IMR-90 (cell line): ENCODE measurements at regions not wholly inside any gene's neighbourhood (a gene's known extent, or its start where the extent isn't known, plus 50 kb on each side); places are given as distances from the start of the nearest gene placed in this dataset.
"Not testable (repeated sequence)": the region's sequence is repeated elsewhere in the genome, so short reads cannot be mapped to it uniquely, and the experiment has no call there.

Source experiments
- ATAC-seq: fragments of 200-7000 bp; cut with Tn5 transposase; 2 replicates; pipeline ENCODE4 v1.9.1; 2020; ENCODE audit warnings: low read depth, mild to moderate bottlenecking, moderate library complexity
- BruUV-seq: library from RNA; stranded (reverse); fragments of 400-500 nt; replicated peaks from 2 replicates; lab custom pipeline; 2021; lab: Mats Ljungman, UMichigan
- CTCF ChIA-PET: fragments of 300-600 bp; formaldehyde crosslinking; extraction: SDS; loops from one replicate; lab custom pipeline; 2021; ENCODE audit warnings: antibody characterized with exemption; lab: Yijun Ruan, JAX
- POLR2A ChIA-PET: fragments of 300-600 bp; sonication (Branson Sonifier 250); formaldehyde crosslinking; loops from one replicate; lab custom pipeline; 2022; ENCODE audit warnings: antibody characterized with exemption; ENCODE audit not compliant: unreplicated experiment; lab: Charles Lee
- DNase-seq: peaks from one replicate; pipeline ENCODE4 v3.0.0; 2013
- H2AFZ ChIP-seq: replicated peaks from 2 replicates; pipeline ENCODE3; 2013; ENCODE audit warnings: low read length, mild to moderate bottlenecking; ENCODE audit not compliant: poor library complexity
- H2AK5ac ChIP-seq: 2 replicates; pipeline ENCODE4 v1.6.1; 2013; ENCODE audit warnings: low read depth, low read length, inconsistent platforms
- H2AK9ac ChIP-seq: replicated peaks from 2 replicates; pipeline ENCODE3; 2013; ENCODE audit warnings: mild to moderate bottlenecking, low read depth, low read length, moderate library complexity; ENCODE audit not compliant: poor library complexity
- H2BK120ac ChIP-seq: 2 replicates; pipeline ENCODE4 v1.6.1; 2013; ENCODE audit warnings: low read depth, low read length, inconsistent platforms
- H2BK15ac ChIP-seq: 3 replicates; pipeline ENCODE4 v1.6.1; 2013; ENCODE audit warnings: low read depth, low read length, inconsistent platforms
- H2BK20ac ChIP-seq: 2 replicates; pipeline ENCODE4 v1.6.1; 2013; ENCODE audit warnings: low read depth, mild to moderate bottlenecking, inconsistent platforms, low read length, moderate library complexity
- H2BK5ac ChIP-seq: 2 replicates; pipeline ENCODE4 v1.6.1; 2013; ENCODE audit warnings: mild to moderate bottlenecking, low read depth, low read length, inconsistent platforms; ENCODE audit not compliant: poor library complexity, severe bottlenecking
- H3K14ac ChIP-seq: replicated peaks from 2 replicates; pipeline ENCODE4 v1.6.1; 2013; ENCODE audit warnings: low read depth, low read length, inconsistent platforms
- H3K18ac ChIP-seq: 2 replicates; pipeline ENCODE4 v1.6.1; 2013; ENCODE audit warnings: low read depth, low read length, control low read depth
- H3K23ac ChIP-seq: 2 replicates; pipeline ENCODE4 v1.6.1; 2013; ENCODE audit warnings: low read depth, low read length, inconsistent platforms
- H3K27ac ChIP-seq: 2 replicates; pipeline ENCODE4 v1.5.1; 2013; ENCODE audit warnings: mild to moderate bottlenecking, control low read depth, low read length; ENCODE audit not compliant: insufficient read depth
- H3K27me3 ChIP-seq: 2 replicates; pipeline ENCODE4 v1.6.1; 2013; ENCODE audit warnings: low read length; ENCODE audit not compliant: control insufficient read depth, insufficient read depth
- H3K36me3 ChIP-seq: 2 replicates; pipeline ENCODE4 v1.6.1; 2013; ENCODE audit warnings: low read length, mixed read lengths; ENCODE audit not compliant: control insufficient read depth, insufficient read depth
- H3K4ac ChIP-seq: 2 replicates; pipeline ENCODE4 v1.6.1; 2013; ENCODE audit warnings: low read depth, low read length, inconsistent platforms
- H3K4me1 ChIP-seq: 2 replicates; pipeline ENCODE4 v1.6.1; 2013; ENCODE audit warnings: low read length, mixed read lengths; ENCODE audit not compliant: control insufficient read depth, insufficient read depth
- H3K4me2 ChIP-seq: 2 replicates; pipeline ENCODE4 v1.6.1; 2013; ENCODE audit warnings: low read depth, mild to moderate bottlenecking, control low read depth, low read length, moderate library complexity
- H3K4me3 ChIP-seq: 2 replicates; pipeline ENCODE4 v1.5.1; 2013; ENCODE audit warnings: low read depth, mild to moderate bottlenecking, control low read depth, low read length, moderate library complexity; ENCODE audit not compliant: insufficient read depth
- H3K56ac ChIP-seq: 2 replicates; pipeline ENCODE4 v1.6.1; 2013; ENCODE audit warnings: low read length, inconsistent platforms; ENCODE audit not compliant: insufficient read depth; ENCODE audit errors: extremely low read depth
- H3K79me1 ChIP-seq, 2 experiments: 2 replicates each; pipeline ENCODE4 v1.6.1; 2013; ENCODE audit warnings: low read length in 2 of 2, inconsistent platforms in 1 of 2, low read depth in 1 of 2
- H3K9ac ChIP-seq: 2 replicates; pipeline ENCODE4 v1.6.1; 2013; ENCODE audit warnings: low read depth, low read length, control low read depth
- H3K9me1 ChIP-seq: 2 replicates; pipeline ENCODE4 v1.6.1; 2013; ENCODE audit warnings: low read length, inconsistent platforms; ENCODE audit not compliant: insufficient read depth
- H3K9me3 ChIP-seq: 2 replicates; pipeline ENCODE4 v1.6.1; 2013; ENCODE audit warnings: low read length; ENCODE audit not compliant: control insufficient read depth, insufficient read depth
- H4K20me1 ChIP-seq: 2 replicates; pipeline ENCODE4 v1.6.1; 2013; ENCODE audit warnings: low read length, inconsistent platforms; ENCODE audit not compliant: insufficient read depth
- H4K5ac ChIP-seq: 2 replicates; pipeline ENCODE4 v1.6.1; 2013; ENCODE audit warnings: mild to moderate bottlenecking, low read depth, low read length, control low read depth
- H4K8ac ChIP-seq, 2 experiments: 2 replicates each; pipeline ENCODE4 v1.6.1; 2013; ENCODE audit warnings: low read depth in 2 of 2, low read length in 2 of 2, control low read depth in 1 of 2, inconsistent platforms in 1 of 2
- H4K91ac ChIP-seq: 2 replicates; pipeline ENCODE4 v1.6.1; 2013; ENCODE audit warnings: low read depth, low read length, inconsistent platforms; ENCODE audit not compliant: insufficient read depth
- CEBPB ChIP-seq: IDR thresholded peaks from 2 replicates; pipeline ENCODE4 v1.6.1; 2012; ENCODE audit warnings: low read depth, low read length, improper control_type of control experiment
- WGBS, 2 experiments: methylation state at CpG; one replicate each; pipeline versions ENCODE4 v1.1.5 to v1.1.7; 2013; ENCODE audit warnings: missing lambda C conversion rate in 2 of 2; ENCODE audit not compliant: insufficient read length in 1 of 2; ENCODE audit errors: extremely low coverage in 2 of 2; 5-methylcytosine and 5-hydroxymethylcytosine counted together
- dilution Hi-C: fragments of 300-500 bp; cut with HindIII; formaldehyde crosslinking; loops from one replicate; pipeline ENCODE4 v1.14.3; 2018; ENCODE audit warnings: low sequenced_read_pairs; ENCODE audit not compliant: unreplicated experiment
- in situ Hi-C: fragments of 300-500 bp; cut with MboI; formaldehyde crosslinking; loops from 3 replicates; pipeline ENCODE4 v1.14.3; 2019; ENCODE audit warnings: low sequenced_read_pairs, inconsistent platforms, mixed read lengths
- intact Hi-C: fragments of 100-400 bp; cut with micrococcal nuclease; formaldehyde crosslinking; loops from 2 replicates; pipeline ENCODE4 v1.10.0; 2022

GRCh38 chr2:113570082-113570481, 57.0 kb upstream of the RABL2A start:
- peak; percentile 21 for DNase-seq
- H2AK5ac ChIP-seq, H3K9me1 ChIP-seq, H3K27me3 ChIP-seq, H3K23ac ChIP-seq, ATAC-seq, dilution Hi-C loops, H3K27ac ChIP-seq, H2AFZ ChIP-seq, BruUV-seq, H3K4me2 ChIP-seq, H3K9ac ChIP-seq, H4K91ac ChIP-seq, H3K18ac ChIP-seq, H2BK20ac ChIP-seq, H3K79me1 ChIP-seq, H3K4me1 ChIP-seq, H3K4ac ChIP-seq, CTCF ChIA-PET, H4K8ac ChIP-seq, H2BK15ac ChIP-seq, H2BK5ac ChIP-seq, H3K14ac ChIP-seq, H4K5ac ChIP-seq, H3K56ac ChIP-seq, intact Hi-C loops, H2BK120ac ChIP-seq, H3K4me3 ChIP-seq, H2AK9ac ChIP-seq, H4K20me1 ChIP-seq, POLR2A ChIA-PET, H3K9me3 ChIP-seq, in situ Hi-C loops, H3K36me3 ChIP-seq: not testable (repeated sequence)
- WGBS, 2 experiments: no CpG with 5 or more reads among the region's 2 CpGs
- TF ChIP-seq CEBPB: peak; percentile 37

GRCh38 chr2:113570509-113571009, 56.5 kb upstream of the RABL2A start:
- in situ Hi-C loops, H2AK5ac ChIP-seq, H3K14ac ChIP-seq, H3K4ac ChIP-seq, ATAC-seq, DNase-seq, H2AFZ ChIP-seq, H2BK20ac ChIP-seq, H3K4me3 ChIP-seq, H3K4me1 ChIP-seq, H3K9ac ChIP-seq, POLR2A ChIA-PET, H2AK9ac ChIP-seq, H3K27me3 ChIP-seq, H3K23ac ChIP-seq, H3K27ac ChIP-seq, dilution Hi-C loops, H2BK5ac ChIP-seq, intact Hi-C loops, H4K8ac ChIP-seq, H3K79me1 ChIP-seq, H4K20me1 ChIP-seq, H3K18ac ChIP-seq, H3K9me3 ChIP-seq, H3K4me2 ChIP-seq, H4K5ac ChIP-seq, CTCF ChIA-PET, H2BK120ac ChIP-seq, H3K56ac ChIP-seq, H4K91ac ChIP-seq, BruUV-seq, H3K36me3 ChIP-seq, H3K9me1 ChIP-seq, H2BK15ac ChIP-seq: not testable (repeated sequence)
- WGBS, 2 experiments: no CpG with 5 or more reads among the region's 3 CpGs
